Thymus (tissue), 11 donors: ENCODE measurements at regions not wholly inside any gene's neighbourhood (a gene's known extent, or its start where the extent isn't known, plus 50 kb on each side); places are given as distances from the start of the nearest gene placed in this dataset.

Source experiments
- DNase-seq, 9 donors: peaks; one replicate each; pipeline ENCODE4 v3.0.0-alpha.2; 2013; ENCODE audit warnings: low spot score in 9 of 9, low read depth in 6 of 9, missing footprints in 1 of 9
- H3K27ac ChIP-seq, 2 donors: one replicate each; pipeline ENCODE4 v1.5.1; 2013; ENCODE audit warnings: control low read depth in 1 of 2, low read depth in 1 of 2, low read length in 1 of 2, mild to moderate bottlenecking in 1 of 2, moderate library complexity in 1 of 2
- H3K27me3 ChIP-seq, 2 donors: one replicate each; pipeline ENCODE4 v1.5.1; 2013; ENCODE audit warnings: low read length in 1 of 2; ENCODE audit not compliant: control insufficient read depth in 2 of 2, insufficient read depth in 1 of 2
- H3K36me3 ChIP-seq, 2 donors: one replicate each; pipeline ENCODE4 v1.5.1; 2013; ENCODE audit warnings: low read length in 1 of 2, mild to moderate bottlenecking in 1 of 2, moderate library complexity in 1 of 2; ENCODE audit not compliant: control insufficient read depth in 2 of 2, insufficient read depth in 2 of 2
- H3K4me1 ChIP-seq, 2 donors: one replicate each; pipeline ENCODE4 v1.5.1; 2013; ENCODE audit warnings: low read length in 2 of 2; ENCODE audit not compliant: control insufficient read depth in 2 of 2, insufficient read depth in 2 of 2
- H3K4me3 ChIP-seq, 2 donors: one replicate each; pipeline ENCODE4 v1.5.1; 2013; ENCODE audit warnings: low read length in 2 of 2, control low read depth in 1 of 2, mild to moderate bottlenecking in 1 of 2
- H3K9me3 ChIP-seq, 2 donors: one replicate each; pipeline ENCODE4 v1.5.1; 2013; ENCODE audit warnings: low read length in 1 of 2, mild to moderate bottlenecking in 1 of 2; ENCODE audit not compliant: control insufficient read depth in 2 of 2, insufficient read depth in 1 of 2
- WGBS: extraction: QIAGEN DNeasy Blood & Tissue Kit; methylation state at CpG from one replicate; pipeline ENCODE4 v1.1.7; 2013; 5-methylcytosine and 5-hydroxymethylcytosine counted together
- donor health status: healthy.

DNA sequence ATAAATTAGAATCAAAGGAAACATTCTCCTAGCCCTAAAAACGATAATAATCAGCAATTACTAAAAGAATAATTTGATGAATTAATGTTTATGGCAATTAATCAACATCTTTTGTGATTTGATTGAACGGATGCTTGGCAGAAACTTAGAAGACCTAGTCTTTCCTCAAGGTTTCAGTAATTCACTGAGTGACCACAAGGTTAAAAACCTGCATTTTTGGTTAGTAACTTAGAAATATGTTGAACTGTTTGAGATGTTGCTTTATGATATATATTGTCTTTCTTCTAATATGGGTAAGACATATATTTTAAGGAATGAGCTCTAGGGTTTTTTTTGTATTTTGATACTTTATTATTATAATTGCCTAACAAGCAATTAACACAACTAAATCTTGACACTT, 793.0 kb upstream of the NDST4 start:
- H3K27me3 ChIP-seq = no peaks in the 10 kb centered on the region
- 77% methylated on average over 2 of the region's 2 CpGs for WGBS
- H3K4me1 ChIP-seq = no peaks in the 10 kb centered on the region
- no peak for DNase-seq
- no peak overlapping the region for H3K4me3 ChIP-seq
- H3K36me3 ChIP-seq = no peaks in the 10 kb centered on the region
- no peak overlapping the region for H3K27ac ChIP-seq
- H3K9me3 ChIP-seq = no peaks in the 10 kb centered on the region

DNA sequence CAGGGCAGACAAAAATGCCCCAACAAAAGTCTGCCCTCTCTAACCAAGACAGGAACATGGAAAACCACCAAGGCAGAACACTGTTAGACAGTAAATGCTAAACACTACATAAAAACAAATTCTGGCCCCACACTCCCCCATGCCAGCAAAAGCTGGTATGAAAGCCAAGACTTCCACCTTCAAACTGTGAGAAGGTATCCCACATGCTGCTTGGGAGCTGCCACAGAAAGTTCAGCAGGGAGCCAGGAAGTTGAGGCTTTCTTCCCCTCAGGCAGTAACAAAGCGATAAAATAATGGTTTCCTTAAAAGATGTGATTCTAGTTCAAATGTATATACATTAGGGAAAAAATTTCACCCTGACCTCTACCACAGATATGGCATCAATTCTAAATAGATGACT, 770.4 kb upstream of the NDST4 start:
- 94% methylated on average over 1 of the region's 1 CpG for WGBS
- Histone ChIP-seq H3K27me3 (no peaks in the 10 kb centered on the region), H3K9me3 (no peaks in the 10 kb centered on the region), H3K4me3 (no peak overlapping the region), H3K27ac (no peak overlapping the region), H3K4me1 (no peaks in the 10 kb centered on the region), H3K36me3 (no peaks in the 10 kb centered on the region)
- DNase-seq = no peak

DNA sequence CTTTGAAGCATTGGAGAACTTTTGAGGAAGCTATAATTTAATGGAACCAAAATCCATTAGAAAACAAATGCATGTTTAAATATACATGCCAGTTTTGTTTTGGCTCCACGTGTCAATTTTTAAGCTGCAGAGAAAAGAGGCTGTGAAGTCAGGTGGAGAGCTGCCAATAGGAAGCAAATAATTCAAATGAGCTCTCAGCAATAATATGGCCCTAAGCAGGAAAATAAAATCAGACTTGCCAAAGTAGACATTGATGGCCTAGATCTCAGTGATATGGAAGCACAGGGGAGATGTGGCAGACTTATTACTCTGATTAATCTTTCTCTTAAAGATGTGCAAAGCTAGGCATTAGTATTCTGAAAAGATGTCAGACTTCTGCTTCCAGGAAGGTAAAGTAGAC, 769.8 kb upstream of the NDST4 start:
- Histone ChIP-seq H3K36me3 (no peaks in the 10 kb centered on the region), H3K27me3 (no peaks in the 10 kb centered on the region), H3K9me3 (no peaks in the 10 kb centered on the region), H3K4me1 (no peaks in the 10 kb centered on the region), H3K27ac (no peak overlapping the region), H3K4me3 (no peak overlapping the region)
- no peak for DNase-seq
- WGBS = 77% methylated on average over 1 of the region's 1 CpG

DNA sequence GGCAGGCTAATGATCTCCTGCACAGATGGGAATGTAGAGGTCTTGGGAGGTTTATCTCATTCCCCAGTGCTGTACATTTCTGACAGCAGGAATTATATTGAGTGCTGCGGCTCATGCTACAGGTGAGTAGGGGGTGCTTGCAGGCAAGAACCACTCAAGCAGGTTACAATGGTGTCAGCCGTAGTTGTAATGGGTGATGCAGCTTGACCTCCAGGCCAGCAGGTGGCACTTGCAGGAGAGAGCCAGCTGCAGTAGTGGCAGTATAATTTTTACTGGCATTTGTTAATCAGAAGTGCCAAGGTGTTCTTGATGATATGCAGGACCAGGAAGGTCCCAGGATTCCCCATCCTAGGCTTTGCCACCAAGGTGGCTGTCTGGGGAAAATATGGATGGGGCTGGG, 759.6 kb upstream of the NDST4 start:
- no peak for DNase-seq
- 98% methylated on average over 2 of the region's 2 CpGs for WGBS

DNA sequence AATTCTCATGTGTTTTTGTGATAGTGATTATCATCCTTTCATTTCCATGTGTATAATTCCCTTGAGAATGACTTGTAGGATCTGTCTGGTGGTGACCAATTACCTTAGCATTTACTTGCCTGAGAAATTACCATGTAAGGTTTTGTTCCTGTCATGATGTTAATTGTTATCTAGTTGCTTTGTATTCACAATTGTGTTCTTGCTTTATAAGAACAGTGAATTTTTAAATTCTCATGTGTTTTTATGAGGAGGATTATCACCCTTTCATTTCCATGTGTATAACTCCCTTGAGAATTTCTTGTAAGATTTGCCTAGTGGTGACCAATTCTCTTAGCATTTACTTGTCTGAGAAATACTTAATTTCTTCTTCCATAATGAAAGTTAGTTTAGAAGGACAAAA, 758.2 kb upstream of the NDST4 start:
- DNase-seq = no peak
- Histone ChIP-seq H3K27ac (no peak overlapping the region), H3K27me3 (no peaks in the 10 kb centered on the region), H3K36me3 (no peaks in the 10 kb centered on the region), H3K9me3 (peaks cover 0 to 1% of the 10 kb centered on the region in 2 donors), H3K4me3 (no peak overlapping the region), H3K4me1 (no peaks in the 10 kb centered on the region)

More for the DNA sequence above, 759.6 kb upstream of the NDST4 start:
- Histone ChIP-seq H3K27ac (no peak overlapping the region), H3K27me3 (no peaks in the 10 kb centered on the region), H3K4me3 (no peak overlapping the region), H3K9me3 (peaks cover 0 to 1% of the 10 kb centered on the region in 2 donors), H3K4me1 (no peaks in the 10 kb centered on the region), H3K36me3 (no peaks in the 10 kb centered on the region)

DNA sequence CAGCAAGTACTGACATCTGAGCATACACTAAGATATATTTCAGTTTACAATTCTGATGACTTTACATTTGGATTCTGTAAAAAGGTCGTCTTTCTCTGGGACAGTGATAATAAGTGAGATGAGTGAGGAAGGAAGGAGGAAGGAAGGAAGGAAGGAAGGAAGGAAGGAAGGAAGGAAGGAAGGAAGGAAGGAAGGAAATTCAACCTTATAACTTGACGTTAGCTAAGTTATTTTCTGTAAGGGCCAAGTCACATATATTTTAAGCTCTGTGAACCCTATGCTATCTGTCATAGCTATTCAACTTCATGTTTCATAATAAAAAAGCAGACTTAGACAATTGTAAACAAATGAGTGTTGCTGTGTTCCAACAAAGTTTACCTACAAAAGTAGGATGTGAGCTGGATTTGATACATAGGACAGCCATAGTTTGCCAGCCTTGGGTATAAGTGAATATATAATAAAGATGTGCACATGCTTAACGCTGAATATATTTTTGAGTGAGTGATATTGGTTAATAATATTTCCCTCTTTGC, 753.0 kb upstream of the NDST4 start:
- Histone ChIP-seq H3K9me3 (no peaks in the 10 kb centered on the region), H3K27me3 (no peaks in the 10 kb centered on the region), H3K4me1 (no peaks in the 10 kb centered on the region), H3K4me3 (no peak overlapping the region), H3K27ac (no peak overlapping the region), H3K36me3 (no peaks in the 10 kb centered on the region)
- 69% methylated on average over 3 of the region's 3 CpGs for WGBS
- DNase-seq = no peak

DNA sequence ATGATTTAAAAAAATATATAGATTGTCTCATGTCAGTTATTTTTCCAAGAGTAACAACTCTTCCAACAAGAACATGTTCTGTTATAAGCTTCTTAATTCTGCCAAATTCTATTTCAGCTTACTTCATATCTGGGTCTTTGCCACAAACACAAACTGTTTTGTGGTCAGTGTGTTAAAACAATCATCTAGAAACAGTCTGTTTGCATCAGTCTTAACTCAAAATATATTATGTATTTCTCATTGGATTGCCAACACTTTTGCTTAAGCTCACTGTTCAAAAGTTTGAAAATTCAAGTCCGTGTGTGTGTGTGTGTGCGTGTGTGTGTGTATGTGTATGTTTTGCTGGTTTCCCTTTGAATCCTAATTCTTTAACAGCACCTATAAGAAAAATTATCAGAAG, 752.3 kb upstream of the NDST4 start:
- Histone ChIP-seq H3K4me3 (no peak overlapping the region), H3K9me3 (no peaks in the 10 kb centered on the region), H3K27me3 (no peaks in the 10 kb centered on the region), H3K27ac (no peak overlapping the region), H3K4me1 (no peaks in the 10 kb centered on the region), H3K36me3 (no peaks in the 10 kb centered on the region)
- DNase-seq = no peak
- 53% methylated on average over 2 of the region's 2 CpGs for WGBS

DNA sequence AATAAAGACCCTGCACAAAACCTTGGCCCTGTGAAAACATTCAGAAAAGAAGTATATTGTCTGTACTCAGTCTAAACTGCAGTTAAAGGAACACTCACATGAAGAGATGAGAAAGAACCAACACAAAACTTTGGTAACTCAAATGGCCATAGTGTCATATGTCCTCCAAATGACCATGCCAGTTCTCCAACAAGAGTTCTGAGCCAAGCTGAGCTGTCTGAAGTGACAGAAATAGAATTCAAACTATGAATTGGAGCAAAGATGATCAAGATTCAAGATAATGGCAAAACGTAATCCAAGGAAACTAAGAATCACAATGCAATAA, 739.3 kb upstream of the NDST4 start:
- H3K27ac ChIP-seq = no peak overlapping the region
- DNase-seq = no peak
- no peaks in the 10 kb centered on the region for H3K36me3 ChIP-seq
- WGBS = 92% methylated on average over 1 of the region's 1 CpG
- H3K4me3 ChIP-seq = no peak overlapping the region
- no peaks in the 10 kb centered on the region for H3K27me3 ChIP-seq
- H3K4me1 ChIP-seq = no peaks in the 10 kb centered on the region
- H3K9me3 ChIP-seq = no peaks in the 10 kb centered on the region

DNA sequence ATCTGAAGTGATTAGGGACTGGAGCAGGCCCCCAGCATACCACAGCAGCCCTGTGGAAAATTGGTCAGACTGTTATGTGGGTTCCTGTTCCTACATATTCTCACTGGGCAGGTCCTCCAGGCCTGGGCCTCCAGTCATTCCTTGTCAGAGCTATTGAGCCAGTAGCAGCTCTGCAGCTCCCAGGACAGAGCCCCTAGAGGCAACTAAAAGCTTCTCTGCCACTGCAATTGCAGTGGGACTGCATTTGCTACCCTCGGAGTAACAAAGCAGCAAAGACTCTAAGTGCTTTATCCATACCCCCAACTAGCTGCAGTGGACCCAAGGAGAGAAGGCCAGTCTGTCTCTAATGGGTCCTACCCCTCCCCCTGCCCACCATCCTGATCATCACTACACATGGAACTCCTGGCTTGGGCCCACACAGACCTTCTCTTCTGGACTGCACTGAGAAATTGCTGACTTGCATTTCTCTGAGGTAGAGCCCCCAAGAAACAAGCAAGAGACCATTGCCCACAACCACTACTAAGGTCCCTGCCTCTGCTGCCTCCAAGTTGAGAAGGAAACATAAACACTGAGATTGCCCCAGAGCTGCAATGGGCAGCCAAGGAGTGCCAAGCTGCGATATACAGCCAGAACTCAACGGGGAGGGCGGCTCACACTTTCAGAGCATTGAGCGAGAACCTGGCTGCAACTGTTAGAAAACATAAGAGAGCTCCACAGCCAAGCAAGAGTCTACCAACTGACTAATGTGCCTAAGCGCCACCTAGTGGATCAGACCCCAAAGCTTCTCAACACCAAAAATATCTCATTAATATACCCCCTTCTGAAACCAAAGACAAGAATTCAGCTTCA, 738.7 kb upstream of the NDST4 start:
- Histone ChIP-seq H3K9me3 (no peaks in the 10 kb centered on the region), H3K4me3 (no peak overlapping the region), H3K36me3 (no peaks in the 10 kb centered on the region), H3K27me3 (no peaks in the 10 kb centered on the region), H3K4me1 (no peaks in the 10 kb centered on the region), H3K27ac (no peak overlapping the region)
- 41% methylated on average over 6 of the region's 6 CpGs for WGBS
- peak in 8 of 9 donors; percentile 12 to 65 (median 29) for DNase-seq
